Breast epithelium (tissue), 3 donors: ENCODE measurements at regions not wholly inside any gene's neighbourhood (a gene's known extent, or its start where the extent isn't known, plus 50 kb on each side); places are given as distances from the start of the nearest gene placed in this dataset.

Experiments used
- POLR2A ChIP-seq: fragments of 450-650 bp; IDR thresholded peaks from one replicate; pipeline ENCODE4 v1.6.1; 2016; ENCODE audit warnings: antibody characterized with exemption, mild to moderate bottlenecking, moderate library complexity
- TF ChIP-seq, protein P1 (sequence below), 3 donors: fragments of 450-650 bp; IDR thresholded peaks; one replicate each; pipeline ENCODE4 v1.5.1; 2016 to 2017; ENCODE audit warnings: antibody characterized with exemption in 3 of 3, mild to moderate bottlenecking in 3 of 3, moderate library complexity in 3 of 3

DNA sequence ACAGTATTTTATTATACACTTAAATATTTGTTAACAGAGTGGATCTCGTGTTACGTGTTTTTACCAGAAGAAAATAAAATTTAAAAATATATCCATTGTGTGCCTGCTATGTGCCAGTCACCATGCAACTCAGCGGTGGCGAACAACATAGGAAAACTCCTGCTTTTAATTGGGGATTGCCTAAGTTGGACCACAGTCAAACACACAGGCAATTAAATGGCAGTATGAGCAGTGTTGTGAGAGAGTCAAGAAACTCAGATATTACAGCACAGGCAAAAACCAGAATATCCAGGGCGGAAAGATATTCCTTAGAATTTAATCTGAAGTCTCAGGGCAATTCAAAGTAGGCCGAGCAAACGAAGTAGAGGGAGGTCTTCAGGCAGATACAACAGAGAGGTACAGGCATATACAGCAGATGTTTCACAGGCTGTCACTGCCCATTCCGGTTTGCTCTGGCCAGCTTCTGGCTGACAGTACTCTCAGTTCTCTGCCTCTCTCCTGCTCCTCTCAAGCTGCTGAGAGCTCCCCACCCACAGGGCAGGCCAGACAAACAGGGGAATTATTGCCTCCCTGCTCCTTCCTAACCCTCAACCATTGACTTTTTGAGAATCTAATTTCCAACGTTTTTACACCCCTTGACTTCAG is 540.2 kb upstream of the TMEM132C start:
- TF ChIP-seq POLR2A = no peak
- TF ChIP-seq, protein P1, sequence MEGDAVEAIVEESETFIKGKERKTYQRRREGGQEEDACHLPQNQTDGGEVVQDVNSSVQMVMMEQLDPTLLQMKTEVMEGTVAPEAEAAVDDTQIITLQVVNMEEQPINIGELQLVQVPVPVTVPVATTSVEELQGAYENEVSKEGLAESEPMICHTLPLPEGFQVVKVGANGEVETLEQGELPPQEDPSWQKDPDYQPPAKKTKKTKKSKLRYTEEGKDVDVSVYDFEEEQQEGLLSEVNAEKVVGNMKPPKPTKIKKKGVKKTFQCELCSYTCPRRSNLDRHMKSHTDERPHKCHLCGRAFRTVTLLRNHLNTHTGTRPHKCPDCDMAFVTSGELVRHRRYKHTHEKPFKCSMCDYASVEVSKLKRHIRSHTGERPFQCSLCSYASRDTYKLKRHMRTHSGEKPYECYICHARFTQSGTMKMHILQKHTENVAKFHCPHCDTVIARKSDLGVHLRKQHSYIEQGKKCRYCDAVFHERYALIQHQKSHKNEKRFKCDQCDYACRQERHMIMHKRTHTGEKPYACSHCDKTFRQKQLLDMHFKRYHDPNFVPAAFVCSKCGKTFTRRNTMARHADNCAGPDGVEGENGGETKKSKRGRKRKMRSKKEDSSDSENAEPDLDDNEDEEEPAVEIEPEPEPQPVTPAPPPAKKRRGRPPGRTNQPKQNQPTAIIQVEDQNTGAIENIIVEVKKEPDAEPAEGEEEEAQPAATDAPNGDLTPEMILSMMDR (IDR thresholded peaks at IDR 0.05) = no peak
